DOHH2 (cell line): ENCODE measurements at regions not wholly inside any gene's neighbourhood (a gene's known extent, or its start where the extent isn't known, plus 50 kb on each side); places are given as distances from the start of the nearest gene placed in this dataset.

Experiments
- H3F3A ChIP-seq: fragments of 200-600 bp; sonication (generic), shearing (Covaris generic); 2 replicates; pipeline ENCODE4 v1.6.0; 2016; ENCODE audit warnings: antibody characterized with exemption, mild to moderate bottlenecking; ENCODE audit not compliant: control insufficient read depth, insufficient read depth
- H3K27ac ChIP-seq: fragments of 200-600 bp; sonication (generic); 2 replicates; pipeline ENCODE4 v1.5.1; 2014; ENCODE audit warnings: low read depth, mild to moderate bottlenecking, low read length, moderate library complexity
- H3K27me3 ChIP-seq: fragments of 200-600 bp; sonication (generic); 2 replicates; pipeline ENCODE4 v1.6.1; 2014; ENCODE audit warnings: mild to moderate bottlenecking, low read length, mixed read lengths; ENCODE audit not compliant: control insufficient read depth
- H3K36me3 ChIP-seq: fragments of 200-600 bp; sonication (generic); 2 replicates; pipeline ENCODE4 v1.6.1; 2014; ENCODE audit warnings: mild to moderate bottlenecking, low read length, moderate library complexity, mixed read lengths; ENCODE audit not compliant: control insufficient read depth
- H3K4me1 ChIP-seq: fragments of 200-600 bp; sonication (generic); 2 replicates; pipeline ENCODE4 v1.6.1; 2014; ENCODE audit warnings: mild to moderate bottlenecking, low read length, mixed read lengths; ENCODE audit not compliant: control insufficient read depth
- H3K4me2 ChIP-seq: fragments of 200-600 bp; sonication (generic); 2 replicates; pipeline ENCODE4 v1.6.0; 2014; ENCODE audit warnings: mild to moderate bottlenecking, low read length, moderate library complexity
- H3K4me3 ChIP-seq: fragments of 200-600 bp; sonication (generic); 2 replicates; pipeline ENCODE4 v1.5.1; 2014; ENCODE audit warnings: mild to moderate bottlenecking, low read length, mixed read lengths
- H3K79me2 ChIP-seq: fragments of 200-600 bp; sonication (generic); 2 replicates; pipeline ENCODE4 v1.6.1; 2014; ENCODE audit warnings: mild to moderate bottlenecking, low read length, mixed read lengths; ENCODE audit not compliant: control insufficient read depth
- H3K9me2 ChIP-seq: fragments of 200-600 bp; sonication (generic); replicated peaks from 2 replicates; pipeline ENCODE4 v1.6.1; 2014; ENCODE audit warnings: mild to moderate bottlenecking, low read length, mixed read lengths; ENCODE audit not compliant: control insufficient read depth
- H3K9me3 ChIP-seq: fragments of 200-600 bp; sonication (generic); 2 replicates; pipeline ENCODE4 v1.6.1; 2014; ENCODE audit warnings: antibody characterized with exemption, low read length, mixed read lengths; ENCODE audit not compliant: control insufficient read depth, insufficient read depth
- H4K20me1 ChIP-seq: fragments of 200-600 bp; sonication (generic); 2 replicates; pipeline ENCODE4 v1.6.0; 2014; ENCODE audit warnings: low read depth, mild to moderate bottlenecking, antibody characterized with exemption, low read length, moderate library complexity; ENCODE audit not compliant: control insufficient read depth, insufficient read depth
- CTCF ChIP-seq: fragments of 200-600 bp; sonication (generic); IDR thresholded peaks from one replicate; pipeline ENCODE4 v1.5.1; 2014; ENCODE audit warnings: antibody characterized with exemption, mild to moderate bottlenecking, low read depth, low read length; ENCODE audit not compliant: poor library complexity, severe bottlenecking
- EZH2phosphoT487 ChIP-seq: fragments of 200-600 bp; sonication (generic); IDR thresholded peaks from 2 replicates; pipeline ENCODE4 v1.6.1; 2017; ENCODE audit warnings: borderline replicate concordance, mild to moderate bottlenecking, antibody characterized with exemption, low read length, moderate library complexity, mixed read lengths

- Histone ChIP-seq H3K36me3 (no peaks in the 10 kb centered on the region), H3K4me1 (no peaks in the 10 kb centered on the region), H3K4me2 (no peak overlapping the region), H3K9me3 (no peaks in the 10 kb centered on the region), H3K27ac (no peak overlapping the region), H3K79me2 (no peaks in the 10 kb centered on the region), H3K9me2 (no peaks in the 10 kb centered on the region), H3F3A (no peaks in the 10 kb centered on the region), H3K27me3 (no peaks in the 10 kb centered on the region), H3K4me3 (no peak overlapping the region), H4K20me1 (no peaks in the 10 kb centered on the region)
- TF ChIP-seq CTCF (no peak), EZH2phosphoT487 (no peak)
Observed at GRCh38 chr10:85212526-85212925, 884.1 kb downstream of the CCSER2 start.

GRCh38 chr10:85213493-85213892 lies 885.1 kb downstream of the CCSER2 start:
- no peak overlapping the region for H3K27ac ChIP-seq
- TF ChIP-seq CTCF (no peak), EZH2phosphoT487 (no peak)
- H3F3A ChIP-seq: no peaks in the 10 kb centered on the region
- H3K4me1 ChIP-seq: no peaks in the 10 kb centered on the region
- H3K9me2 ChIP-seq: no peaks in the 10 kb centered on the region
- no peaks in the 10 kb centered on the region for H3K36me3 ChIP-seq
- H3K27me3 ChIP-seq: no peaks in the 10 kb centered on the region
- no peak overlapping the region for H3K4me2 ChIP-seq
- H3K9me3 ChIP-seq: no peaks in the 10 kb centered on the region
- no peaks in the 10 kb centered on the region for H3K79me2 ChIP-seq
- H3K4me3 ChIP-seq: no peak overlapping the region
- no peaks in the 10 kb centered on the region for H4K20me1 ChIP-seq

GRCh38 chr10:85222300-85222699 lies 893.9 kb downstream of the CCSER2 start:
- Histone ChIP-seq H3K4me2 (no peak overlapping the region), H3K9me2 (no peaks in the 10 kb centered on the region), H3F3A (no peaks in the 10 kb centered on the region), H3K27me3 (no peaks in the 10 kb centered on the region), H3K27ac (no peak overlapping the region), H3K9me3 (no peaks in the 10 kb centered on the region), H3K36me3 (no peaks in the 10 kb centered on the region), H3K4me3 (no peak overlapping the region), H4K20me1 (no peaks in the 10 kb centered on the region), H3K4me1 (no peaks in the 10 kb centered on the region), H3K79me2 (no peaks in the 10 kb centered on the region)
- TF ChIP-seq CTCF: no peak
- TF ChIP-seq EZH2phosphoT487: no peak

- H3K27me3 ChIP-seq: no peaks in the 10 kb centered on the region
- H3K4me1 ChIP-seq: no peaks in the 10 kb centered on the region
- H3K4me2 ChIP-seq: no peak overlapping the region
- H3K79me2 ChIP-seq: no peaks in the 10 kb centered on the region
- no peak for TF ChIP-seq EZH2phosphoT487
- TF ChIP-seq CTCF: no peak
- H3K4me3 ChIP-seq: no peak overlapping the region
- H3K27ac ChIP-seq: no peak overlapping the region
- no peaks in the 10 kb centered on the region for H3K9me3 ChIP-seq
- no peaks in the 10 kb centered on the region for H4K20me1 ChIP-seq
- no peaks in the 10 kb centered on the region for H3K36me3 ChIP-seq
- H3K9me2 ChIP-seq: no peaks in the 10 kb centered on the region
- no peaks in the 10 kb centered on the region for H3F3A ChIP-seq
Observed at GRCh38 chr10:85224366-85224940, 896.1 kb downstream of the CCSER2 start.
